NCI-H460 (cell line): ENCODE measurements at regions not wholly inside any gene's neighbourhood (a gene's known extent, or its start where the extent isn't known, plus 50 kb on each side); places are given as distances from the start of the nearest gene placed in this dataset.

Experiments used
- DNase-seq: peaks from one replicate; pipeline ENCODE4 v3.0.0-alpha.2; 2016; ENCODE audit warnings: low read depth; ENCODE audit errors: extremely low read depth

DNA sequence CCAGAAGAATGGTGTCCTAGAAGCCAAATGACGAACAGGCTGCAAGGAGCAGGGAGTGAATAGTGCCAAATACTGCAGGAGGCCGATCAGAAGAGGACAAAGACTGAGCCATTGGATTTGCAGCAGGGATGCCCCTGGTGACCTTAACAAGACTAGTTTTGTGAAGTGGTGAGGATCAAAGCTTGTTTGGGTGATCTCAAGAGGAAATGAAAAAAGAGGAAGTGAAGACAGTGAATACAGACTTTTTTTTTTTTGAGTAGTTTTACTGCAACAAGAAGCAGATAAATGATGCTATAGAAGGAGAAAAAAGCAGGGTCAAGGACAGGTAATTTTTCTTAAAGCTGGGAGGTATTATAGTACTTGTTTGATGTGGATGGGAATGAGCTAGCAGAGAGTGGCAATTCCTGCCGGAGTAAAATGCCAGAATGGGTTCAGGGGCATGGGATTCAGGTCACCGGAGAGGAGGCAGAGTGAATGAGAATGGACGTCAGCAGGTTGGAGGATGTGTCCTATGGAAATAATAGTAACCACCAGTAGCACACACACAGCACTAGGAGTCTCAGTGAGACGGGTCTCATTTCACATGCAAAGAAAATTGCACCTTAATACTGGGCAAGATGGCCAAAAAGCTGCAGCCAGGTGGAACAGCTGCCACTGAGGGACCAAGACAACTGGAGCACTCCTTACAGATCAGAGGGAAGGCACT lies 345.8 kb upstream of the CCDC196 start:
- DNase-seq: no peak

DNA sequence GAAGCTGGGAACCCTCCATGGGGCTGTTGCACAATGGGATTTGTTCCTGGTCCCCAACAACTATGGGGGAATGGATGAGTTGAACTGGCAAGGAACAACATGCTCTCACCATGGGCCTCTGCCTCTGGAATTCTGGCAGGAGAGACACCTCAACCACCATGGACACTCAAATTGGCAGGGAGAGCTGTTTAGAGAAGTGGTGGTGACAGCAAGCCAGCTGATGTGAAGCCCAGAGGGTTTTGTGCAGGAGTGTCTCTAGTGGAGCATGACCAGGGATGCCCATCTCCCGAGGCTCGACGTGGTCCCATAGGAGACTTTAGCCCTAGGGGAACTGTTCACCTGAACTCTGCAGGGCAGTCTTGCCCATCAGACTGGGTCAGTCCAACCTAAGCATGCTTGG lies 345.2 kb upstream of the CCDC196 start:
- DNase-seq: no peak

DNA sequence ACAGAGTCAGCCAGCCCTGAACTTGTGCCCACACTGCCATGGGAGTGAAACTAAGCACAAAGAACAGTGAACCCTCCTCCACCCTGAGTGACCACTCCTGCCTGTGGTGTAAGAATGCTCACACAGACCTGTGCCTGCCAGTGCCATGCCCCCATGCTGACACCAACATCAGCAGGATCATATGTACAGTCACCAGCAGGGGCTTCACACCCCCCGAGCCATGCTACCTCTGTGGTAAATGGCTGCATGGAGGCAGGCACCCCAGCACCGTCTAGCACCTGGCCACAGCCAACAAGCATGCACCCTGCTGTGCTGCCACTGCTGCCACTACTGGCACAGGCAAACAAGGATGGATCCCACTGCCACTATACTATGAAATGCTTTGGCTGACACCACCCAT lies 344.4 kb upstream of the CCDC196 start:
- DNase-seq: no peak

DNA sequence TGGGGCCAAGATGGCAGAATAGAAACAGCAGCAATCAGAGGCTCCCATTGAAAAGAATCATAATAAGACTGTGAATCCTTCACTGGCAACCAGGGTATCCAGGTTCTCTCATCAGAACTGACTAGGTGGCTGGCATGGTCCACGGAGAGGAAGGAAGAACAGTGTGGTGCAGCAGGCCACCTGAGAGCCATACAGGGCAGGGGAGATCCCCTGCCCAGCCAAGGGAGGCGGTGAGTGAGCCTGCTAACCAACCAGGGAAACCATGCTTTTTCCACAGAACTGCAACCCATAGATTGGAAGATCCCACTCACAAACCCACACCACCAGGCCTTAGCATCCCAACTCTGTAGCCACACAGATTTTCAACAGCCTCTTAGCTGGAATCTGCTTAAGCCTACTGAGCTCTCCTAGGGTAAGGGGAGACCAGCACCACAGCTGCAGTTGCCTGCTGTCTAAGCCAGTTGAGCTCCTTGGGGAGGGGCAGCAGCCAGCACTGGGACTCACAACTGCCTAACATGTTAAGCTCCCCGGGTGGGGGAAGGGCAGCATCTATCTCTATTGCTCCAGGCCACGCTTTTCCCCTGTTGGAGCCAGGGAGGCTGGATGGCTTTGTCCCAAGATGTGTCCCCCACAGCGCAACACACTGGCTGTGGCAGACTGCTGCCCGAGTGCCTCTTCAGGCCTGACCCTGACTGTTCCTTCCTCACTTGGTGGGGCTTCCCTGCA lies 342.6 kb upstream of the CCDC196 start:
- no peak for DNase-seq

- DNase-seq: no peak
Measured at GRCh38 chr14:66152302-66152701, 333.9 kb upstream of the CCDC196 start.

- DNase-seq: no peak
Measured at GRCh38 chr14:66152747-66153146, 333.4 kb upstream of the CCDC196 start.

DNA sequence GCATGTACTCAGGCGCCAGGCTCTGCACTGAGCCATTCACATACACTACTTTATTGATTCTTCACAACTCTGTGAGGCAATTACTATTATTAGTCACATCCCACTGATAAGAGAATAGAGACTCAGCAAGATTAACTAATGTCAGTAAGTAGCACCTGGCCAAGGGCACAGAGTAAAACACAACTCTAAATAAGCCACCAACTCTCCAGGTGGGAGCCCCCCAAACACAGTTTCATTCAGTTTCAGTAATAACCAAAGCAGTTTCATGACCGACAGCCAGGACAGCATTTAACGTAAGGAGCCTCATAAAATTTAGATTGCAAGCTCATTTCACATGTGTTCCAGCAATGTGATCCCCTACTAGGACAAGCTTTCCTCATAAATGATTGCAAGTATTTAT lies 323.1 kb upstream of the CCDC196 start:
- no peak for DNase-seq

DNA sequence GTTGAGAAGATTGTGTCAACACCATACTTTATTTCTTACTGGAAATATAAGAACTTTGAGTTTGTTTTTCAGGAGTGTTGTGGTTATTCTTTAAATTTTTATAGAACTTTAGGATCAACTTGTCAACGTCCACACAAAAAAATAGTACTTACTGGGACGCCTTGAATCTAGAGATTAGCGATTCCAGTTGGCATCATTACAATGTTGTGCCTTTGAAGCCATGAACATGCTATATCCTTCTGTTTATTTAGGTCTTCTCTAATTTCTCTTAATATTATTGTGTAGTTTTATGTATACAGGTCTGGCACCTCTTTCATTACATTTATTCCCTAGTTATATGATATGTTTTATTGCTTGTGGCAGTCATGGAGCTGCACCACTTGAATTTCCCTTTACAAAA lies 320.8 kb upstream of the CCDC196 start:
- DNase-seq: no peak

GRCh38 chr14:66174453-66174891 lies 311.7 kb upstream of the CCDC196 start:
- no peak for DNase-seq

GRCh38 chr14:66177935-66178334 lies 308.2 kb upstream of the CCDC196 start:
- DNase-seq: no peak

GRCh38 chr14:66196670-66197069 lies 289.5 kb upstream of the CCDC196 start:
- DNase-seq: no peak

- no peak for DNase-seq
Measured at GRCh38 chr14:66197276-66197675, 288.9 kb upstream of the CCDC196 start.

- DNase-seq: no peak
Measured at GRCh38 chr14:66206554-66206953, 279.6 kb upstream of the CCDC196 start.

DNA sequence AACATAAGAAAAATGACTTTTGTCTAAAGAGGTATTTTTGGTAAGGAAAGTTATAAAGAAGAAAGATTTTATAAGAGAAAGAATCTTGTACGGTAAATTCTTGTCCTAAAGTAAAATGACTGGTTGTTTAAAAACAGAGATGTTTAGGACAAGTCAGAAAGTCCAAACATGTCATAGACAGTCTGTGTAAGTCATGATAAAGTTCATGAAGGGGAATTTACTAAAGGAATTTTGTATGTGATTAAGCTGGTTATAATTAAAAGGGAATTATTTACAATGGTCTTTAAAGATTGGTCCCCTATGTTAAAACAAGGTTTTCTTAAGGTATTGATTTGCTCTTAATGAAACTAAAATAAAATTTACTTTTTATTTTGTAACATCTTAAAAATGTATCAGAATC lies 269.4 kb upstream of the CCDC196 start:
- DNase-seq: no peak

- no peak for DNase-seq
Measured at GRCh38 chr14:66219886-66220285, 266.3 kb upstream of the CCDC196 start.

DNA sequence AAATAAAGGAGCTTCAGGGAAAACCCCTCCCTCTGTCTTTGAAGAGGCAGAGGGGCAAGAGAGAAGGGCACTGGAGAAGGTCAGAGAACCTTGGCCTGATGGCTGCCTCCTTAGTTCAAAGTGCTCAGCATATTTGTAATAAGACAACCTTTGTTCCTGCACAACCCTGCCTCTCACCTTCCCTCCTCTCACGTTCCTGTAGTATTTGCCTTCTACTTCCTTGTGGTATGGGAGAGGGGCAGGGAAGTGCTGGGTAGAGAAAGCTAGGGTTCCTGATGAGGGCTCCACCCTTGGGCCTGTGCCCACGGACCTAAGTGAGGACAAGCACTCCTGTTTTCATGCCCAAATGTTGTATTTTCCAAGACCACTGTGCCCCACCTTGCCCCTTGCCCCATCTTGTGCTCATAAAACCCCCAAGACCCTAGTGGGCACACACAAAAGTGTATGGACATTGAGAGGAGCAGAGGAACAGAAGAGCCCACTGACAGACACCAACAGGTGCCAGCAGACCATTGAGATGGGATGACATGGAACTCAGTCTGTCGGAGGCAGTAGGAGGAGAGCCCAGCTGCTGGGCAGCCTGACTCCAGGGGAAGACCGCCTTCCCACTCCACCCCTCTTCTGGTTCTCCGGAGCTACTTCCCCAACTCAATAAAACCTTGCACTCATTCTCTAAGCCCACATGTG lies 261.5 kb upstream of the CCDC196 start:
- DNase-seq: no peak

DNA sequence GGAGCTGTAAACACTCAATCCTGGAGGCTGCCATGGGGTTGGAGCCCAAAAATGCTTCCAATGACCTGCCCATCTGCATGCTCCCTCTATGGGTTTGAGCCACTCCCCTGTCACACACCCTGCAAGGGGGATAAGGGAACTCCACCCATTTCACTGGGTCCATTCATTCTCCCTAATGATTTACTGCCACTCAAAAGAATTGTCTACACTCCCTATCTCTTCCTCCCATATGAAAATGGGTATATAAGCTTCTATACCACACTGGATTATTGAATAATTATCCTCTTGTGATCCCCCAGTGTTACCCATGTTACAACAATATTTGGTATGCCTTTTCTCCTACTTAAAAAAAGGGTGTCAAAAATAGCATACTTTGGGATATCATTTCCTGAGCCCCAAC lies 260.8 kb upstream of the CCDC196 start:
- no peak for DNase-seq

- DNase-seq: peak; percentile 2
Measured at GRCh38 chr14:66228267-66228970, 257.8 kb upstream of the CCDC196 start.

- no peak for DNase-seq
Measured at GRCh38 chr14:66231820-66232219, 254.4 kb upstream of the CCDC196 start.

GRCh38 chr14:66233591-66233990 lies 252.6 kb upstream of the CCDC196 start:
- no peak for DNase-seq

- no peak for DNase-seq
Measured at GRCh38 chr14:66234411-66234810, 251.8 kb upstream of the CCDC196 start.
